Calu3 (cell line): ENCODE measurements at regions not wholly inside any gene's neighbourhood (a gene's known extent, or its start where the extent isn't known, plus 50 kb on each side); places are given as distances from the start of the nearest gene placed in this dataset.
"Not testable (repeated sequence)": the region's sequence is repeated elsewhere in the genome, so short reads cannot be mapped to it uniquely, and the experiment has no call there.

Source experiments
- BruUV-seq: library from RNA; stranded (reverse); fragments of 400-500 nt; replicated peaks from 2 replicates; lab custom pipeline; 2021; lab: Mats Ljungman, UMichigan
- CTCF ChIA-PET: fragments of 300-600 bp; sonication (Branson Sonifier 250); formaldehyde crosslinking; loops from one replicate; lab custom pipeline; 2022; ENCODE audit warnings: antibody characterized with exemption; lab: Charles Lee
- DNase-seq: peaks from one replicate; pipeline ENCODE4 v3.0.0; 2022
- H3K27ac Mint-ChIP-seq: one replicate; pipeline ENCODE4 v1.8.0; 2022; ENCODE audit warnings: mixed read lengths; ENCODE audit not compliant: unreplicated experiment
- H3K27me3 Mint-ChIP-seq: one replicate; pipeline ENCODE4 v1.8.0; 2022; ENCODE audit warnings: mixed read lengths; ENCODE audit not compliant: unreplicated experiment
- H3K36me3 Mint-ChIP-seq: one replicate; pipeline ENCODE4 v1.8.0; 2022; ENCODE audit warnings: mild to moderate bottlenecking, moderate library complexity, mixed read lengths; ENCODE audit not compliant: insufficient read depth, unreplicated experiment
- H3K4me1 Mint-ChIP-seq: one replicate; pipeline ENCODE4 v1.8.0; 2022; ENCODE audit warnings: mild to moderate bottlenecking, low read depth, mixed read lengths; ENCODE audit not compliant: unreplicated experiment
- H3K4me3 Mint-ChIP-seq: one replicate; pipeline ENCODE4 v1.8.0; 2022; ENCODE audit warnings: mild to moderate bottlenecking, low read depth, moderate library complexity, mixed read lengths; ENCODE audit not compliant: unreplicated experiment
- H3K9me3 Mint-ChIP-seq: one replicate; pipeline ENCODE4 v1.8.0; 2022; ENCODE audit warnings: low read depth, mixed read lengths; ENCODE audit not compliant: unreplicated experiment
- CTCF ChIP-seq: fragments of 200-600 bp; IDR thresholded peaks from one replicate; pipeline ENCODE4 v1.8.0; 2022; ENCODE audit warnings: antibody characterized with exemption; ENCODE audit not compliant: unreplicated experiment
- intact Hi-C: fragments of 100-400 bp; cut with micrococcal nuclease; formaldehyde crosslinking; loops from one replicate; pipeline ENCODE4 v1.10.0; 2022; ENCODE audit not compliant: unreplicated experiment

DNA sequence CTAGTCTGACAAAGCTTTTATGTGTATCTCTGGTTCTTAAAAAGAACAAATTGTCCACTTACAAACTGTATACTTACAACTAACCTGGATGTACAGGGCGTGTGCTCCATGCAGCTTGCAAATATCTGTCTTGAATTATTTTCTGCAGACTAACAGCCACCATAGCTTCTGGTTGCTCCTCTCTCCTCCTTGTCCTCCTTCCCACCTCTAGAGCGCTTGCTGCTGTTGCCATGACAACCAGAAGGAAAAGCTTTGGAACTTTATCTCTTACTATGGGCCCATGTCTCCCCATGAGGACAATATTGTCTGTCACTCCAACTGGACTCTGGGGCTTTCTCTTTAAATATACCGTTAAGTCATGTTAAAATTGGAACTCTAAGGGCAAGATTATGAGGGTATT is 71.5 kb upstream of the DHX40 start:
- no peak overlapping the region for H3K27ac Mint-ChIP-seq
- intact Hi-C loops = no loop called here

DNA sequence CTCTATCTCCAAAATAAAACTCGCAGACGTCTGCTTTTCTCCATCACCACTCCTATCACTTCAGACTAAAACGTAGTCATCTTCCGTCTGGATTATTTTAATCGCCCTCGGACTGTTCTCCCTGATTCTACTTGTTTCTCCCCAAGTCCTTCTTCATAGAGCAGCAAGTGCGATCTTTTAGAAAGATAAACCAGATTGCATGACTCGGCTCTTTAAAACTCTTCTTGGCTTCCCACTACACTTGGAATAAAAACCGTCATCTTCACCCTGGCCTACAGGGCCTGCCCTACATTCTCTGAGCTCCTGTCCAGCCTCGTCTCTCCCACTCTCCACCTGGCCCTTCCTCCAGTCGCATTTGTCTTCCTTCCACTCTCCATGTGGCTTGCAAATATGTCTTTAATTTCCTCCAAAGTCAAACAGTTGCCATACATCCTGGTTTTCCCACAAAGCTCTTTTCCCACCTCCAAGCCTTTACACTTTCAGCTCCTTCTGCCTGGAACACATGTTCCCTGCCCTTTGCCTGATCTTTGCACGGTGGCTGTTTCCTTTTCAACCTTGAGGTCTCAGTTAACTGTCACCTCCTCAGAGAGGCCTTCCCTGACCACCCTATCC is 70.5 kb upstream of the DHX40 start:
- no peaks in the 10 kb centered on the region for H3K36me3 Mint-ChIP-seq
- no TSS peak for BruUV-seq
- H3K27ac Mint-ChIP-seq = no peak overlapping the region
- H3K4me1 Mint-ChIP-seq = peaks cover 10% of the 10 kb centered on the region
- CTCF ChIA-PET = interaction anchor here (0.6 kb wide), 1 partner anchor 32 kb away, joined by 8 read pairs; no protein-coding TSS in a partner anchor
- TF ChIP-seq CTCF = no peak
- intact Hi-C loops = no loop called here
- no peak for DNase-seq
- H3K4me3 Mint-ChIP-seq = no peak overlapping the region
- H3K9me3 Mint-ChIP-seq = peaks cover 4% of the 10 kb centered on the region
- H3K27me3 Mint-ChIP-seq = peaks cover 18% of the 10 kb centered on the region

More for the DNA sequence above, 71.5 kb upstream of the DHX40 start:
- CTCF ChIA-PET = interaction anchor here (0.6 kb wide), 1 partner anchor 52 kb away, joined by 5 read pairs; no protein-coding TSS in a partner anchor
- no peak for DNase-seq
- H3K36me3 Mint-ChIP-seq = no peaks in the 10 kb centered on the region
- no peak for TF ChIP-seq CTCF
- BruUV-seq = no TSS peak
- peaks cover 10% of the 10 kb centered on the region for H3K4me1 Mint-ChIP-seq
- H3K9me3 Mint-ChIP-seq = peaks cover 4% of the 10 kb centered on the region
- no peak overlapping the region for H3K4me3 Mint-ChIP-seq
- peaks cover 18% of the 10 kb centered on the region for H3K27me3 Mint-ChIP-seq

- no TSS peak for BruUV-seq
Observed at GRCh38 chr17:59496178-59496577, 69.2 kb upstream of the DHX40 start.

DNA sequence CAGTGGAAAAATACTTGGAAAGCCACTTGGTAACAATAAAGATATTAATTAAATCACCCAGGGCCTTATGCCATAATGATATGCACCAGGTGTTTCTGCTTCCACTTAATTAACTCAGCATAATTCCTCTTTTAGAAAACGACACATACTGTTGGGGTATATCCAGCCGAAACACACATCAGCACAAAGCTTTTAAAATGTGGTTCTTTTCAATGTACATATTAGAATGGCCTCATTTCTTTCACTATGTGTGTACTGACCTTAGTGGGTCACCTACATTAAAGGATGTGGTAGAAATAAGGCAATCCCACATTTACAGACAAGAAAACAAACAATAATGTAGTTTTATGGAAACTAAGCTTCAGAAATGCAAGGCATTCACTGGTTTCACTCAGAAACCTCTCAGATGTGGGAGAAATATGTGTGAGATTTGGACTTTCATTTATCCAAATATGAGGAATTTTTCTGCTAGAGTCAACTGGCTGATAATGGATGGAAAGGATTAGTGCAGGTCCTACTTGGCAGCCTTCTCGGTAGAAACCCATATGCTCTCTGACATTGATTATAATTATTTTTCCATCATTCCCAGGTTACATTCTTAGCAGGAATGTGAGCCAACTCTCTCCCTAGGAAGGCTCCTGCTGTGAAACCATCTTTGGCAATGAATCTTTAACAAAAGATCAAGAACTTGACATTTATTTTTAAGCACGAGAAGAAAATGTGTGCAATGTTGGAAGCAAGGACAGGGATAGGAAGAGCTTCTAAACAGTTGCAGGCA is 66.7 kb upstream of the DHX40 start:
- Mint-ChIP-seq H3K27me3 (peaks cover 18% of the 10 kb centered on the region), H3K9me3 (peaks cover 4% of the 10 kb centered on the region), H3K36me3 (no peaks in the 10 kb centered on the region), H3K4me3 (no peak overlapping the region), H3K27ac (no peak overlapping the region), H3K4me1 (no peaks in the 10 kb centered on the region)
- CTCF ChIA-PET = no interaction called here
- BruUV-seq = no TSS peak
- intact Hi-C loops = no loop called here
- DNase-seq = no peak
- no peak for TF ChIP-seq CTCF

More at GRCh38 chr17:59496178-59496577, 69.2 kb upstream of the DHX40 start:
- no peak for TF ChIP-seq CTCF
- Mint-ChIP-seq H3K27me3 (peaks cover 18% of the 10 kb centered on the region), H3K27ac (no peak overlapping the region), H3K4me1 (peaks cover 10% of the 10 kb centered on the region), H3K9me3 (peaks cover 4% of the 10 kb centered on the region), H3K36me3 (no peaks in the 10 kb centered on the region), H3K4me3 (no peak overlapping the region)
- no peak for DNase-seq
- CTCF ChIA-PET = no interaction called here
- intact Hi-C loops = no loop called here

DNA sequence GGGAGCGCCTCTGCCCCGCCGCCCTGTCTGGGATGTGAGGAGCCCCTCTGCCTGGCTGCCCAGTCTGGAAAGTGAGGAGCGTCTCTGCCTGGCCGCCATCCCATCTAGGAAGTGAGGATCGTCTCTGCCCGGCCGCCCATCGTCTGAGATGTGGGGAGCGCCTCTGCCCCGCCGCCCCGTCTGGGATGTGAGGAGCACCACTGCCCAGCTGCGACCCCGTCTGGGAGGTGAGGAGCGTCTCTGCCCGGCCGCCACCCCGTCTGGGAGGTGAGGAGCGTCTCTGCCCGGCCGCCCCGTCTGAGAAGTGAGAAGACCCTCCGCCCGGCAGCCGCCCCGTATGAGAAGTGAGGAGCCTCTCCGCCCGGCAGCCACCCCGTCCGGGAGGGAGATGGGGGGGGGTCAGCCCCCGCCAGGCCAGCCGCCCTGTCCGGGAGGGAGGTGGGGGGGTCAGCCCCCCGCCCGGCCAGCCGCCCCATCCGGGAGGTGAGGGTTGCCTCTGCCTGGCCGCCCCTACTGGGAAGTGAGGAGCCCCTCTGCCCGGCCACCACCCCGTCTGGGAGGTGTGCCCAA is 65.2 kb upstream of the DHX40 start:
- H3K36me3 Mint-ChIP-seq, H3K4me1 Mint-ChIP-seq, CTCF ChIA-PET, H3K9me3 Mint-ChIP-seq, intact Hi-C loops, H3K27ac Mint-ChIP-seq, BruUV-seq, DNase-seq, H3K4me3 Mint-ChIP-seq, H3K27me3 Mint-ChIP-seq: not testable (repeated sequence)
